ENCODE measurements at regions not wholly inside any gene's neighbourhood (a gene's known extent, or its start where the extent isn't known, plus 50 kb on each side); places are given as distances from the start of the nearest gene placed in this dataset.

DNA sequence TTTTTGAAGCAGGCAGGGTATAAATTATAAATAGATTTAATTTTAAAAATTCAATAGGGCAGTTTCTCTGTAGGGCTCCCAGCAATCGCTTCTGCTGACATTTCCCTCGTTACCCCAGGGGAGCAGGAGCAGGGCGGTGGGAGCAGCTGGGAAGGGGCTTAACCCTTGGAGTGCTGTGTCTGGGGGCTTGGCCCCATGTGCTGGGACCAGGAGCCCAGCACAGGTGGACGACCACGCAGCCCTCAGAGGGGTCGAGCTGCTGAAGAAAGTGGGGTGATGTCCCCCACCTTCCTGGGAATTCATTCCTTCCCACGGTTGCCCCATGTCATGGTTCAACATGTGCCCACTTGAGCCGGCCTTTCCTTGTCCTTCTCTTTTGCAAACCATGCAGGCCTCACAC, 67.5 kb upstream of the STX16 start:
- TF ChIP-seq, protein P1, sequence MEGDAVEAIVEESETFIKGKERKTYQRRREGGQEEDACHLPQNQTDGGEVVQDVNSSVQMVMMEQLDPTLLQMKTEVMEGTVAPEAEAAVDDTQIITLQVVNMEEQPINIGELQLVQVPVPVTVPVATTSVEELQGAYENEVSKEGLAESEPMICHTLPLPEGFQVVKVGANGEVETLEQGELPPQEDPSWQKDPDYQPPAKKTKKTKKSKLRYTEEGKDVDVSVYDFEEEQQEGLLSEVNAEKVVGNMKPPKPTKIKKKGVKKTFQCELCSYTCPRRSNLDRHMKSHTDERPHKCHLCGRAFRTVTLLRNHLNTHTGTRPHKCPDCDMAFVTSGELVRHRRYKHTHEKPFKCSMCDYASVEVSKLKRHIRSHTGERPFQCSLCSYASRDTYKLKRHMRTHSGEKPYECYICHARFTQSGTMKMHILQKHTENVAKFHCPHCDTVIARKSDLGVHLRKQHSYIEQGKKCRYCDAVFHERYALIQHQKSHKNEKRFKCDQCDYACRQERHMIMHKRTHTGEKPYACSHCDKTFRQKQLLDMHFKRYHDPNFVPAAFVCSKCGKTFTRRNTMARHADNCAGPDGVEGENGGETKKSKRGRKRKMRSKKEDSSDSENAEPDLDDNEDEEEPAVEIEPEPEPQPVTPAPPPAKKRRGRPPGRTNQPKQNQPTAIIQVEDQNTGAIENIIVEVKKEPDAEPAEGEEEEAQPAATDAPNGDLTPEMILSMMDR (IDR thresholded peaks at IDR 0.05; ENCODE audit: poor library complexity) = no peak
- TF ChIP-seq EZH2phosphoT487 (IDR thresholded peaks at IDR 0.05; ENCODE audit: low read depth, severe bottlenecking, unreplicated experiment) = no peak
- TF ChIP-seq EZH2 (IDR thresholded peaks at IDR 0.05; ENCODE audit: borderline replicate concordance) = no peak
